GM19463 (cell line): ENCODE measurements at regions not wholly inside any gene's neighbourhood (a gene's known extent, or its start where the extent isn't known, plus 50 kb on each side); places are given as distances from the start of the nearest gene placed in this dataset.
A peak's percentile ranks its signal among the peaks of the same experiment; 100 is the strongest.

Experiments used
- ATAC-seq: cut with Tn5 transposase; IDR thresholded peaks from one replicate; pipeline ENCODE4 v1.9.1; 2021; ENCODE audit warnings: mild to moderate bottlenecking, moderate library complexity; ENCODE audit not compliant: unreplicated experiment

DNA sequence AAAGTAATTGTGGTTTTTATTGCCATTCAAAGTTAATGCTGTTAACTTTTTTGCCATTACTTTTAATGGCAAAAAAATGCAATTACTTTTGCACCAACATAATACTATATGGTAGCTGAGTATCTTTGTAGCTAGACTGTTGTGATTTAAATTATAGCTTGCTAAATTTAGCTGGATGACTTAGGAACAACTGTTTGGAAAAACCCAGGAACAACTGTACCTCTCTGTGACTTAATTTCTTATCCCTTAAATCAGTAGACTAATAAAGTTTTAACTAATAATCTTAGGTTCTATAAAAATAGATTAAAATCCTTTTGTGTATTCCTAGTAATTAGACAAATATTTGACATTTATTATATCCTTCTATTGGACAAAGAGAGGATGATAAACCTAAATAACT is 268.2 kb downstream of the TENT5A start:
- ATAC-seq = no peak

- ATAC-seq = no peak
Observed at GRCh38 chr6:81480139-81480538, 272.3 kb downstream of the TENT5A start.

DNA sequence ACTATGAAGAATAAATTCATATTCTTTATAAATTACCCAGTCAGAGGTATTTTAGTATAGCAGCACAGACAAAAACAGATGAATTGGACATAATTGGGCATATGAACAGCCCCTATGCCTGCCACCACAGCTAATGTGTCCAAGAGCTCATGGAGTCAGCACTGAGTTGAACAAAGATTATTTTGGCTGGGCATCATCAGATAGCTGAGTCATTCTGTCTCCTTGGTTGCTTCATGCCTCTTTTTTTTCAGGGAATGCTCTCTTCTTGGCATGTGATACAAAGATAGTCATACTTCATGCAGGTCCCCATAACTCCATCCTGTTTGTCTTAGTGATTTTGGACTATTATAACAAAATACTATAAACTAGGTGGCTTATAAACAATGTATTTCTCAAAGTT is 275.6 kb downstream of the TENT5A start:
- ATAC-seq = no peak

DNA sequence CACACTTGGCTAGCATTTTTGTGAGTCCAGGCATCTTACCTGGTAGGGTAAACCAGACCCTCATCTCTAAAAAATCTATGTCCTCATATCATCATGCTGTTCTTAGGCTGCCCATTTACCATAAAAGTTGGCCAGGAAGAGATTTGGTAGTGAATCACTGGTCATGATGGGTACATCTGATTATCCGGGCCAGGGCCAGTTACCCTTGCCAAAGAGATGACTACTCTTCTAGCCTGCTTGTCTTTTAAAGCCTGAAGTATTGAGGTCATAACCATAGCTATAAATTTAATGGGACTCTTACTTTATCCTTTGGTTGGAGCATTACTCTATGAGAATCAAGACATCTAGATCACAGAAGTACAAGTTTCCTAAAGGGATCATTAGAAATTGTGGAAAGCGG is 276.8 kb downstream of the TENT5A start:
- no peak for ATAC-seq

GRCh38 chr6:81465859-81466258 is 286.6 kb downstream of the TENT5A start:
- no peak for ATAC-seq

DNA sequence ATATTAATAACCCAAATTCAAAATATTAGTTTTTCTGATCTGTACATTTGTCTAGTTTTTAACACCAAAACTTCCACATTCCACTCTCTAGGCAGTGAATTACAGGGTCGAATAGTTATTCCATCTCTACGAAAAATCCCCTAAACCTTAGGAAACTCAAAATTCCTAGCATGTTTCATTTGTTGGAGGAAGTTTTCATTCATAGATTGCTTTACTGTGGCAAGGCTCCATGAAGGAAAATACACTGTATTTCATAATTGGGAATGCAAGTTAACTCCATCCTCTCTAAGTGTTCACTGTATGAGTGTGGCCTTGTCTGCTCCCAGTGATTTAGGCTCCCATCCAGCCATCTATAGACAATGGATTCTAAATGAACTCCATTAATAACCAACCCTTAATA is 296.1 kb downstream of the TENT5A start:
- ATAC-seq = no peak

GRCh38 chr6:81455641-81456040 is 296.8 kb downstream of the TENT5A start:
- no peak for ATAC-seq

GRCh38 chr6:81451787-81452186 is 300.7 kb downstream of the TENT5A start:
- ATAC-seq = peak; percentile 98

- no peak for ATAC-seq
Observed at GRCh38 chr6:81450180-81450579, 302.3 kb downstream of the TENT5A start.

GRCh38 chr6:81446509-81446908 is 306.0 kb downstream of the TENT5A start:
- no peak for ATAC-seq

DNA sequence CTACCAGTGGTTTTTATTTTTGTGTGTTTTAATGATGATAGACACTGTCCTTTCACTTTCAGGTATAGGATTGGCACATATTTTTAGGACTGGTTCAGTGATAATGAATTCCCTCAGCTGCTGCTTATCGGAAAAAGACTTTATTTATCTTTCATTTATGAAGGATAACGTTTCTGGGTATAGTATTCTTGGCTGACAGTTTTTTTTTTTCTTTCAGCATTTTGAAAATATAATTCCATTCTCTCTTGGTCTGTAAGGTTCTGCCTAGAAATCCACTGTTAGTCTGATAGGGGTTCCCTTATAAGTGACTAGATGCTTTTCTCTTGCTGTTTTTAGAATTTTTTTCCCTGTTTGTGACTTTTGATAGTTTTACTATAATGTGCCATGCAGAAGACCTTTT is 313.1 kb downstream of the TENT5A start:
- ATAC-seq = no peak

DNA sequence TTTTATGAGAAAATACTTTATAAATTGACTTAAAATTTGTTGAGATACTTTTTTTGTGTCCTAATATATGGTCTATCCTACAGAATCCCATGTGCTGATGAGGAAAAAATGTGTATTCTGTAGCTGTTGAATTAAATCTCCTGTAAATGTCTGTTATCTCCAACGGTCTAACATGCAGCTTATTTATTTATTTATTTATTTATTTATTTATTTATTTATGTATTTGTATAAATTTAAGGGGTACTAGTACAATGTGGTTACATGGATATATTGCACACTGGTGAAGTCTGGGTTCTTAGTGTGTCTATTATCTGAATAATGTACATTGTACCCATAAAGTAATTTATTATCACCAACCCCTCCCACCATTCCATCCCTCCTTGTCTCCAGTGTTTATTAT is 315.5 kb downstream of the TENT5A start:
- ATAC-seq = no peak

GRCh38 chr6:81413306-81413705 is 339.2 kb downstream of the TENT5A start:
- ATAC-seq = no peak

- ATAC-seq = no peak
Observed at GRCh38 chr6:81401970-81402690, 350.4 kb downstream of the TENT5A start.

DNA sequence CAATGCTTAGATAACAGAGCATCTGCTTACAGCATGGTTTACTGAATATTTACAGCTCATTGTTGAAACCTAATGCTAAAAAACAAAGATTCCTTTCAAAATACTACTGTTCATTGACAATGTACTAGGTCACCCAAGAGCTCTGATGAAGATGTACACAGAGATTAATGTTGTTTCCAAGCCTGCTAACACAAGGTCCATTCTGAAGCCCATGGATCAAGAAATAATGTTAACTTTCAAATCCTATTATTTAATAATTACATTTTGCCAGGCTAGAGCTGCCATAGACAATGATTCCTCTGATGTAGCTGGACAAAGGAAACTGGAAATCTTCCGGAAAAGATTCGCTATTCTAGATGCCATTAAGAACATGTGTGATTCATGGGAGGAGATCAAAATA is 355.6 kb downstream of the TENT5A start:
- no peak for ATAC-seq

DNA sequence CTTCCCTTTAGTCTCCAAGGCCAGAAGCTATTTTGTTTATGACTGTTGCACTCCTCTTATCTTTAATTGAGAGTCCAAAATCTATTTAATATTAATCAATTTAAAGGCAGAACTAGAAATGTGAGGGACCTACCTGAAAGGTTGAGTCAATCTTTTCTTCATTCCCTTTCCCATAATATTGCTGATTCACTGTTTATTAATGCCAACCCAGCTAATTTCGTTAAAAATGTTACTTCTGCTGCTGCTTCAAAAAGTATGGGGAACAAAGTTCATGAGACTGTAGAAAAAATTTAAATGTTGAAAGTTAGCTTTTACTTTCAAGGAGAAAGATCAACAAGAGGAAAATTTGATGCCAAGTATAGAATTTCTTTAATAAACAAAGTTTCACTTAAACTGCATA is 365.3 kb downstream of the TENT5A start:
- no peak for ATAC-seq

DNA sequence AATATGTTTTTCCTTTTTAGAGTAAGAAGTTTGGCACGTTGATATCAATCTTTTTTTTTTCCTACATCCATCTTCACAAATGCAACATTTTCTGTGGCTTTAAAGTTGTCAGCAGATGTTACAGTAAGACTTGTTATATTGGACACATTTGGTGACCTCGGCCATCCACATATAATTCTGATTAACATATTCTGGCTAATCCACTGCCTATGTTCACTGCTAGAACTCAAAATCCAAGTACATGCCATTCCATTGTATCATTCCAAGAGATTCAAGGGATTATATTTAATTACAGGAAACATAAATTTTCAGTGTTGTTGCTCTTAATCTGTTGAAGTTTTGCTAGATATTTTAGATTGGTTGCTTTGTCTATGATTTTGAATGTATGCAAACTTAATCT is 367.6 kb downstream of the TENT5A start:
- no peak for ATAC-seq

GRCh38 chr6:81383472-81383871 is 369.0 kb downstream of the TENT5A start:
- ATAC-seq = no peak

DNA sequence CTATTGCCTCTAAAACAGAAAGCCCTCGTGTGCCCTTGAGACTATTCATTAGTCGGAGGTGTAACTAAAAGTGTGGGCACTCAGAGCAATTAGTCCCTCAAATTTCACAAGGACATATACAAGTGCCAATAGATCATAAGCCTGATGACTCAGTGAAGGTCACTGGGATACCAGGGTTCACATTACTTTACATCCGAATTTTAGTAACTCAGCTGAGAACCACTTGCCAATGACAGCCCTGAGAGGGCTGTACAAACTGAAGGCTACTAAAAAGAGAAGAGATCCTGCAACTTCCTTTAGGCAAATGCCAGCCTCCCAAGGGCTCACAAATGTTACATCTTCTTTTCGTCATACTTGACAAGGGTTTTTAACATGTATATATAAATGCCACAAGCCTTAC is 369.6 kb downstream of the TENT5A start:
- ATAC-seq = no peak

DNA sequence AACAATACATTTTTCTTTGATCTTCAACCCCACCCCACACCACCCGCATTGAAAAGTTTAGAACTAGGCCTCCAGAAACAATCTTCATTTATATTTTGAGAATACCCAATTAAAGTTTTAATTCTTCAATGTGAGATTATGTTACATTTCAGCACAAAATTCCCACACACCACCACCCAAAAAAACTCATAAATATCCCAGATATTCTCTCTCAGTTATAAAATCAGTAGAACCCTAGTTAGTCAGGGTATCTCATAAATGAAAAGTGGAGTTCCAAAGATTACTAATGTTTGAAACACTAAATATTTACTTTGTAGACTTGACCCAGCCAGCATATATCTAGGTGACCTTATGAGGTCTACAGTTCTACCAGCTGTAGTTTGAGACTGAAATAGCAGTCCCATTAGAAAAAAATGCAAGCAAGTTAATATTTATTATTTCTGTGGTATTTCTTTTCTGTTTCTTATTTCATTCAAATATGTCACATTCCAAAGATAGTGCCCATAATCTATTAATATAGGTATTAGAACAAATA is 371.0 kb downstream of the TENT5A start:
- no peak for ATAC-seq

- ATAC-seq = no peak
Observed at GRCh38 chr6:81380718-81381338, 371.7 kb downstream of the TENT5A start.

GRCh38 chr6:81376745-81377144 is 375.7 kb downstream of the TENT5A start:
- no peak for ATAC-seq

DNA sequence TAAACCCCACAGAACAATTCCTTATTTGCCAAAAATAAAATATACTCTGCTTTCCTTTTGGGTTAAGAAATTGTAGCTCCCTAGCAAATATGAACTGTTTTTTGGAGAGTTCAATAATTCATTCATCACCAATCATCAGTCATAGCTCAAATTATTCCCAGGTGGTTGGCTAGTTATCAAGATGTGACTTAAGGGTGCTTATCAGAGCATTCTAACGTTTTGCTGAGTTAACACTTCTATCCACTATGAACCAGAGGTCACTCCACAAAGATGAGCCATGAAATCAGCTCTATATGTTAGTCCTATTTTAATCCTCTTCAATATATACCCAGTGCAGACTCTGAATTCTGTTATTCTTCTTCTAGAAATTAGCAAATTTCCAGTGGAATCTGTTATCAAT is 379.1 kb downstream of the TENT5A start:
- no peak for ATAC-seq
